Dermis blood vessel endothelial cell (primary cell): ENCODE measurements at regions not wholly inside any gene's neighbourhood (a gene's known extent, or its start where the extent isn't known, plus 50 kb on each side); places are given as distances from the start of the nearest gene placed in this dataset.
"Not testable (repeated sequence)": the region's sequence is repeated elsewhere in the genome, so short reads cannot be mapped to it uniquely, and the experiment has no call there.

ENCODE experiments used
- DNase-seq: peaks from one replicate; pipeline ENCODE4 v3.0.0; 2010

- DNase-seq = no peak
Measured at GRCh38 chr4:72670521-72670920, 101.5 kb upstream of the ADAMTS3 start.

GRCh38 chr4:72666910-72667309 lies 97.9 kb upstream of the ADAMTS3 start:
- no peak for DNase-seq

- no peak for DNase-seq
Measured at GRCh38 chr4:72665171-72665968, 96.3 kb upstream of the ADAMTS3 start.

- DNase-seq = no peak
Measured at GRCh38 chr4:72663828-72664227, 94.8 kb upstream of the ADAMTS3 start.

- no peak for DNase-seq
Measured at GRCh38 chr4:72661830-72662229, 92.8 kb upstream of the ADAMTS3 start.

- DNase-seq = no peak
Measured at GRCh38 chr4:72641611-72642010, 72.6 kb upstream of the ADAMTS3 start.

- not testable (repeated sequence) for DNase-seq
Measured at GRCh38 chr4:72636866-72637265, 67.8 kb upstream of the ADAMTS3 start.

- not testable (repeated sequence) for DNase-seq
Measured at GRCh38 chr4:72635931-72636330, 66.9 kb upstream of the ADAMTS3 start.

- not testable (repeated sequence) for DNase-seq
Measured at GRCh38 chr4:72632253-72632652, 63.2 kb upstream of the ADAMTS3 start.

- no peak for DNase-seq
Measured at GRCh38 chr4:72631296-72631695, 62.3 kb upstream of the ADAMTS3 start.

GRCh38 chr4:72629540-72629939 lies 60.5 kb upstream of the ADAMTS3 start:
- no peak for DNase-seq

- DNase-seq = no peak
Measured at GRCh38 chr4:72627723-72628122, 58.7 kb upstream of the ADAMTS3 start.
